Endothelial cell of umbilical vein (primary cell): ENCODE measurements at regions not wholly inside any gene's neighbourhood (a gene's known extent, or its start where the extent isn't known, plus 50 kb on each side); places are given as distances from the start of the nearest gene placed in this dataset.

Experiments used
- BruUV-seq: library from RNA; stranded (reverse); fragments of 400-500 nt; replicated peaks from 2 replicates; lab custom pipeline; 2021; lab: Mats Ljungman, UMichigan
- CTCF ChIA-PET: fragments of 300-600, 350-600 bp; sonication (Branson Sonifier 250); formaldehyde crosslinking; loops from one replicate; lab custom pipeline; 2021; ENCODE audit warnings: antibody characterized with exemption, inconsistent platforms; lab: Charles Lee
- POLR2A ChIA-PET: fragments of 300-600, 350-600 bp; sonication (Branson Sonifier 250); formaldehyde crosslinking; loops from one replicate; lab custom pipeline; 2021; ENCODE audit warnings: antibody characterized with exemption, inconsistent platforms; lab: Charles Lee
- DNase-seq: peaks from one replicate; pipeline ENCODE4 v3.0.0-alpha.2; 2011; ENCODE audit warnings: low read depth, low spot score
- FAIRE-seq: peaks from 2 replicates; lab custom pipeline; 2011; peaks lifted over from hg19 to GRCh38; lab: Jason Lieb, UNC
- H2AFZ ChIP-seq: 2 replicates; pipeline ENCODE4 v1.6.0; 2012; ENCODE audit warnings: low read depth, low read length, control low read depth, inconsistent platforms
- H3K27ac ChIP-seq: 2 replicates; pipeline ENCODE4 v1.5.1; 2011; ENCODE audit warnings: low read depth, mild to moderate bottlenecking, control low read depth, low read length, moderate library complexity; ENCODE audit not compliant: insufficient read depth
- H3K27me3 ChIP-seq, 2 experiments: 2 replicates each; pipeline versions ENCODE4 v1.6.0 to v1.6.1; 2011; ENCODE audit warnings: low read length in 2 of 2, mixed read lengths in 1 of 2; ENCODE audit not compliant: control insufficient read depth in 2 of 2, insufficient read depth in 2 of 2
- H3K36me3 ChIP-seq, 2 experiments: 2 replicates in 1 of 2; 3 replicates in 1 of 2; pipeline ENCODE4 v1.5.1; 2011; ENCODE audit warnings: low read length in 2 of 2, mild to moderate bottlenecking in 1 of 2, moderate library complexity in 1 of 2; ENCODE audit not compliant: control insufficient read depth in 2 of 2, insufficient read depth in 2 of 2; ENCODE audit errors: extremely low read depth in 1 of 2
- H3K4me1 ChIP-seq: 3 replicates; pipeline ENCODE4 v1.5.1; 2011; ENCODE audit warnings: mild to moderate bottlenecking, low read length; ENCODE audit not compliant: control insufficient read depth, insufficient read depth; ENCODE audit errors: extremely low read depth
- H3K4me2 ChIP-seq: 2 replicates; pipeline ENCODE4 v1.6.1; 2011; ENCODE audit warnings: low read length, control low read depth, mixed read lengths; ENCODE audit not compliant: insufficient read depth
- H3K4me3 ChIP-seq, 3 experiments: fragments of 200-600 bp in 1 of 3; sonication (generic), shearing (Covaris generic) in 1 of 3; replicated peaks in 1 of 3; 2 replicates each; pipeline ENCODE4 v1.5.1; 2011 to 2016; ENCODE audit warnings: control low read depth in 3 of 3, low read length in 3 of 3, mild to moderate bottlenecking in 2 of 3, inconsistent platforms in 1 of 3, low read depth in 1 of 3, moderate library complexity in 1 of 3; ENCODE audit not compliant: insufficient read depth in 1 of 3
- H3K79me2 ChIP-seq: 2 replicates; pipeline ENCODE4 v1.6.0; 2012; ENCODE audit warnings: low read length, inconsistent platforms; ENCODE audit not compliant: control insufficient read depth, insufficient read depth
- H3K9ac ChIP-seq: replicated peaks from 2 replicates; pipeline ENCODE3; 2011; ENCODE audit warnings: low read length, control low read depth; ENCODE audit not compliant: insufficient read depth; ENCODE audit errors: extremely low read depth
- H3K9me1 ChIP-seq: replicated peaks from 3 replicates; pipeline ENCODE4 v1.6.0; 2011; ENCODE audit warnings: mild to moderate bottlenecking, low read length; ENCODE audit not compliant: control insufficient read depth, insufficient read depth; ENCODE audit errors: extremely low read depth
- H3K9me3 ChIP-seq: replicated peaks from 2 replicates; pipeline ENCODE4 v1.5.1; 2012; ENCODE audit warnings: low read length, inconsistent platforms; ENCODE audit not compliant: control insufficient read depth, insufficient read depth
- H4K20me1 ChIP-seq: replicated peaks from 2 replicates; pipeline ENCODE3; 2011; ENCODE audit warnings: mild to moderate bottlenecking, low read length; ENCODE audit not compliant: control insufficient read depth, insufficient read depth; ENCODE audit errors: extremely low read depth
- CTCF ChIP-seq, 2 donors: IDR thresholded peaks; 1 replicate in 1 of 2; 2 replicates in 1 of 2; pipeline ENCODE4 v1.5.1; 2011; ENCODE audit warnings: low read length in 2 of 2, mild to moderate bottlenecking in 2 of 2, moderate library complexity in 2 of 2, control low read depth in 1 of 2, inconsistent platforms in 1 of 2, low read depth in 1 of 2; ENCODE audit not compliant: insufficient read depth in 1 of 2; ENCODE audit errors: extremely low read depth in 1 of 2
- EZH2 ChIP-seq: IDR thresholded peaks from 2 replicates; pipeline ENCODE4 v1.6.1; 2012; ENCODE audit warnings: borderline replicate concordance, low read depth, mild to moderate bottlenecking, moderate library complexity, low read length, inconsistent platforms; ENCODE audit not compliant: severe bottlenecking
- FOS ChIP-seq: IDR thresholded peaks from 2 replicates; pipeline ENCODE4 v1.6.1; 2011; ENCODE audit warnings: mild to moderate bottlenecking, low read length, moderate library complexity, borderline replicate concordance; ENCODE audit not compliant: insufficient read depth
- GATA2 ChIP-seq: IDR thresholded peaks from 2 replicates; pipeline ENCODE4 v1.7.0; 2011; ENCODE audit warnings: low read depth, mild to moderate bottlenecking, moderate library complexity, mixed read lengths, low read length; ENCODE audit not compliant: insufficient read length, insufficient read depth
- JUN ChIP-seq: IDR thresholded peaks from 2 replicates; pipeline ENCODE4 v1.6.1; 2011; ENCODE audit warnings: borderline replicate concordance, low read depth; ENCODE audit not compliant: insufficient read length, insufficient read depth
- MAX ChIP-seq: IDR thresholded peaks from 2 replicates; pipeline ENCODE4 v1.6.1; 2011; ENCODE audit not compliant: insufficient read depth, insufficient read length
- MYC ChIP-seq: IDR thresholded peaks from one replicate; pipeline ENCODE4 v1.6.1; 2011; ENCODE audit warnings: mild to moderate bottlenecking, low read depth, low read length
- POLR2A ChIP-seq: IDR thresholded peaks from 2 replicates; pipeline ENCODE4 v1.6.1; 2012; ENCODE audit warnings: low read depth, mild to moderate bottlenecking, control low read depth, low read length
- POLR2AphosphoS5 ChIP-seq: IDR thresholded peaks from 2 replicates; pipeline ENCODE4 v1.6.1; 2012; ENCODE audit warnings: low read depth, mild to moderate bottlenecking, control low read depth, low read length, moderate library complexity; ENCODE audit not compliant: insufficient read depth
- dilution Hi-C: fragments of 300-500 bp; cut with MboI; formaldehyde crosslinking; loops from one replicate; pipeline ENCODE4 v1.15.0; 2019; ENCODE audit warnings: low sequenced_read_pairs; ENCODE audit not compliant: extremely low pct_ligation_motif_present
- intact Hi-C: fragments of 100-400 bp; cut with micrococcal nuclease; formaldehyde crosslinking; loops from one replicate; pipeline ENCODE4 v1.10.0; 2022

GRCh38 chr16:86762095-86762494, 183.7 kb downstream of the FOXL1 start:
- no peak overlapping the region for H3K27ac ChIP-seq
- no peaks in the 10 kb centered on the region for H3K36me3 ChIP-seq
- intact Hi-C loops (loop anchor here (5.0 to 10.0 kb wide), 3 partner anchors 60 to 513 kb away; no protein-coding TSS in a partner anchor), dilution Hi-C loops (no loop called here)
- FAIRE-seq, result no peak
- H3K4me2 ChIP-seq, result no peak overlapping the region
- no peaks in the 10 kb centered on the region for H4K20me1 ChIP-seq
- TF ChIP-seq MAX (no peak), POLR2A (no peak), CTCF (IDR thresholded peaks at IDR 0.05; ENCODE audit: extremely low read depth in 1 of 2, insufficient read depth in 1 of 2, low read depth in 1 of 2, low read length in 2 of 2) (no peak), GATA2 (no peak), EZH2 (no peak), FOS (no peak), MYC (no peak), POLR2AphosphoS5 (no peak), JUN (no peak)
- BruUV-seq, result no TSS peak
- peaks cover 7% of the 10 kb centered on the region for H3K4me1 ChIP-seq
- DNase-seq, result no peak
- H3K9ac ChIP-seq, result no peak overlapping the region
- H3K9me3 ChIP-seq, result no peaks in the 10 kb centered on the region
- POLR2A ChIA-PET, result no interaction called here
- no peak overlapping the region for H3K4me3 ChIP-seq
- peaks cover 0 to 8% of the 10 kb centered on the region in 2 experiments for H3K27me3 ChIP-seq
- H3K79me2 ChIP-seq, result no peaks in the 10 kb centered on the region
- no peaks in the 10 kb centered on the region for H3K9me1 ChIP-seq
- H2AFZ ChIP-seq, result no peak overlapping the region
- CTCF ChIA-PET, result interaction anchor here (1.0 to 5.1 kb wide), 10 partner anchors 10 to 301 kb away, joined by 3 to 31 read pairs (median 10); no protein-coding TSS in a partner anchor
